Natural killer cell (primary cell): ENCODE measurements at regions not wholly inside any gene's neighbourhood (a gene's known extent, or its start where the extent isn't known, plus 50 kb on each side); places are given as distances from the start of the nearest gene placed in this dataset.

Source experiments
- ATAC-seq, 3 donors: fragments of 150-1000 bp in 2 of 3; fragments of 200-7000 bp in 1 of 3; cut with Tn5 transposase; 1 replicate in 1 of 3; 2 replicates in 2 of 3; pipeline ENCODE4 v1.10.0; 2021; ENCODE audit warnings: mild to moderate bottlenecking in 2 of 3, moderate library complexity in 2 of 3
- DNase-seq, 2 donors: peaks; one replicate each; pipeline versions ENCODE4 v3.0.0 to v3.0.0-alpha.2; 2013 to 2021; ENCODE audit warnings: mixed read lengths in 1 of 2
- H3K27ac ChIP-seq: one replicate; pipeline ENCODE4 v1.5.1; 2013; ENCODE audit warnings: mild to moderate bottlenecking, low read length
- H3K27me3 ChIP-seq: one replicate; pipeline ENCODE4 v1.6.1; 2013; ENCODE audit warnings: low read length; ENCODE audit not compliant: control insufficient read depth, insufficient read depth
- H3K36me3 ChIP-seq: one replicate; pipeline ENCODE4 v1.6.1; 2013; ENCODE audit warnings: low read length; ENCODE audit not compliant: control insufficient read depth, insufficient read depth
- H3K4me1 ChIP-seq: one replicate; pipeline ENCODE4 v1.6.1; 2013; ENCODE audit warnings: low read length; ENCODE audit not compliant: control insufficient read depth, insufficient read depth
- H3K4me3 ChIP-seq: one replicate; pipeline ENCODE4 v1.5.1; 2013; ENCODE audit warnings: low read length
- H3K9me3 ChIP-seq: one replicate; pipeline ENCODE4 v1.6.1; 2013; ENCODE audit warnings: low read length; ENCODE audit not compliant: control insufficient read depth, insufficient read depth
- H3K27ac Mint-ChIP-seq, 2 donors: one replicate each; pipeline ENCODE4 v1.8.0; 2022; ENCODE audit warnings: mild to moderate bottlenecking in 2 of 2, mixed read lengths in 2 of 2, moderate library complexity in 1 of 2
- H3K27me3 Mint-ChIP-seq, 2 donors: one replicate each; pipeline ENCODE4 v1.8.0; 2022; ENCODE audit warnings: low read depth in 2 of 2, mixed read lengths in 2 of 2
- H3K36me3 Mint-ChIP-seq: one replicate; pipeline ENCODE4 v1.8.0; 2022; ENCODE audit warnings: mixed read lengths
- H3K4me1 Mint-ChIP-seq, 2 donors: one replicate each; pipeline ENCODE4 v1.8.0; 2022; ENCODE audit warnings: mixed read lengths in 2 of 2
- H3K4me3 Mint-ChIP-seq: one replicate; pipeline ENCODE4 v1.8.0; 2022; ENCODE audit warnings: mild to moderate bottlenecking, moderate library complexity, mixed read lengths
- H3K9me3 Mint-ChIP-seq, 2 donors: one replicate each; pipeline ENCODE4 v1.8.0; 2022; ENCODE audit warnings: mixed read lengths in 2 of 2
- CTCF ChIP-seq: fragments of 200-600 bp; IDR thresholded peaks from one replicate; pipeline ENCODE4 v1.8.0; 2022; ENCODE audit warnings: antibody characterized with exemption
- WGBS: methylation state at CpG from one replicate; pipeline ENCODE4 v1.1.7; 2013; ENCODE audit warnings: missing lambda C conversion rate; ENCODE audit not compliant: insufficient coverage; 5-methylcytosine and 5-hydroxymethylcytosine counted together
- intact Hi-C: fragments of 100-400 bp; cut with micrococcal nuclease; formaldehyde crosslinking; loops from one replicate; pipeline ENCODE4 v1.14.2; 2022

GRCh38 chr3:80554304-80554703, 786.5 kb upstream of the ROBO1 start:
- Mint-ChIP-seq H3K4me3 (no peak overlapping the region), H3K4me1 (no peaks in the 10 kb centered on the region), H3K27me3 (no peaks in the 10 kb centered on the region), H3K27ac (no peak overlapping the region), H3K9me3 (peaks cover 8 to 18% of the 10 kb centered on the region in 2 donors), H3K36me3 (no peaks in the 10 kb centered on the region)
- WGBS: 75% methylated on average over 3 of the region's 3 CpGs
- Histone ChIP-seq H3K27me3 (no peaks in the 10 kb centered on the region), H3K9me3 (no peaks in the 10 kb centered on the region), H3K4me3 (no peak overlapping the region), H3K4me1 (no peaks in the 10 kb centered on the region), H3K36me3 (no peaks in the 10 kb centered on the region), H3K27ac (no peak overlapping the region)
- no peak for DNase-seq
- no peak for ATAC-seq
- no peak for TF ChIP-seq CTCF
- intact Hi-C loops: no loop called here

GRCh38 chr3:80553211-80553610, 785.4 kb upstream of the ROBO1 start:
- WGBS: 59% methylated on average over 2 of the region's 4 CpGs
- no peak for TF ChIP-seq CTCF
- H3K9me3 ChIP-seq: no peaks in the 10 kb centered on the region
- no peak for ATAC-seq
- no peaks in the 10 kb centered on the region for H3K4me1 ChIP-seq
- DNase-seq: no peak
- H3K27me3 ChIP-seq: no peaks in the 10 kb centered on the region
- Mint-ChIP-seq H3K27ac (no peak overlapping the region), H3K36me3 (no peaks in the 10 kb centered on the region), H3K4me3 (no peak overlapping the region), H3K27me3 (no peaks in the 10 kb centered on the region), H3K9me3 (peaks cover 8 to 12% of the 10 kb centered on the region in 2 donors), H3K4me1 (no peaks in the 10 kb centered on the region)
- H3K27ac ChIP-seq: no peak overlapping the region
- intact Hi-C loops: no loop called here
- no peak overlapping the region for H3K4me3 ChIP-seq
- H3K36me3 ChIP-seq: no peaks in the 10 kb centered on the region

GRCh38 chr3:80550174-80550573, 782.4 kb upstream of the ROBO1 start:
- ATAC-seq (no peak), DNase-seq (no peak)
- Histone ChIP-seq H3K4me1 (no peaks in the 10 kb centered on the region), H3K27me3 (no peaks in the 10 kb centered on the region), H3K36me3 (no peaks in the 10 kb centered on the region), H3K9me3 (no peaks in the 10 kb centered on the region), H3K4me3 (no peak overlapping the region), H3K27ac (no peak overlapping the region)
- H3K36me3 Mint-ChIP-seq: peaks cover under 1% of the 10 kb centered on the region
- H3K9me3 Mint-ChIP-seq: peaks cover 10 to 18% of the 10 kb centered on the region in 2 donors
- H3K27me3 Mint-ChIP-seq: no peaks in the 10 kb centered on the region
- no peak overlapping the region for H3K4me3 Mint-ChIP-seq
- no peak overlapping the region for H3K27ac Mint-ChIP-seq
- no peak for TF ChIP-seq CTCF
- H3K4me1 Mint-ChIP-seq: no peaks in the 10 kb centered on the region
- intact Hi-C loops: no loop called here
- 84% methylated on average over 5 of the region's 5 CpGs for WGBS

- no peak for TF ChIP-seq CTCF
- Mint-ChIP-seq H3K36me3 (peaks cover 7% of the 10 kb centered on the region), H3K4me3 (no peak overlapping the region), H3K9me3 (peaks cover 13 to 24% of the 10 kb centered on the region in 2 donors), H3K27me3 (no peaks in the 10 kb centered on the region), H3K27ac (no peak overlapping the region), H3K4me1 (no peaks in the 10 kb centered on the region)
- DNase-seq (no peak), ATAC-seq (no peak)
- Histone ChIP-seq H3K9me3 (no peaks in the 10 kb centered on the region), H3K4me3 (no peak overlapping the region), H3K36me3 (no peaks in the 10 kb centered on the region), H3K27me3 (no peaks in the 10 kb centered on the region), H3K27ac (no peak overlapping the region), H3K4me1 (no peaks in the 10 kb centered on the region)
- 82% methylated on average over 1 of the region's 1 CpG for WGBS
- intact Hi-C loops: no loop called here
Measured at GRCh38 chr3:80549173-80549572, 781.4 kb upstream of the ROBO1 start.
